ENCODE measurements at regions not wholly inside any gene's neighbourhood (a gene's known extent, or its start where the extent isn't known, plus 50 kb on each side); places are given as distances from the start of the nearest gene placed in this dataset.
"Not testable (repeated sequence)": the region's sequence is repeated elsewhere in the genome, so short reads cannot be mapped to it uniquely, and the experiment has no call there.

DNA sequence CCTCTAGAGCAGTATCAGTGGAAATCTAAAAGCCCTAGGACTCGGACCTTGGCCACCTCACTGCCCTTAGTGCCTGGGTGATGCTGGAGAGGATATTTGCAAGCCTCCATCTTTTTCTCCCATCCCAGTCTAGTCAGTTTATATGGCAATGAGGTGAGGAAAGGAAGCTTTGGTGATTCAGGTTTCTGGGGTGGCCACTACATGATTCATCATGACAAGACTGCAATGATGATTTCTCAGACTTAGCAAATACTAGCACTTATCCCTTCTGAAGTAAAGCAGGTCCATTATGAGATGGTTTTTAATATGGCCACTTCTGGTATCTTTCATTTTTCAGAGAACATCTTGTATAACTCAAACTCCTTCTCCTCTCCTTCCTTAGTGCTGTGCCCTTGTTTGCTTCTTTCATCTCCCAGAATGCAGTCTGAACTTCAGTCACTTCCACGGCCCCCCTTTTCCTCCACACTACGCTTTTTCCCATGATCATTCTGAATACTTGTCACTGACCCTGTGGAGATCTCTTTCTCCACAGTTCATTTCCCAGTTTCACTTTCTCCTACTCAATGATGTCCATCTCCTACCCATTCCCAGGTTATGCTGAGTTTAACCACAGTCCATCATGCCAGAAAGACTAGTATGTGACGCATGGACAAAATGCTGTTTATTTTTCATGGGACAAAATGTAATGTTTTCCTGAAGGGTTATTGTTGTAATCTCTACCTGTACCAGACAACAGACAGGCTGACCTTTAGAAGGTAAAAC lies 57.4 kb upstream of the TERB2 start:
- H2AK5ac ChIP-seq (ENCODE audit: low read depth, low read length); H2BK15ac ChIP-seq (ENCODE audit: low read length); H3K27ac ChIP-seq (ENCODE audit: low read depth, low read length); H3K56ac ChIP-seq (replicated peaks; ENCODE audit: insufficient read length, low read depth, low read length); H2BK5ac ChIP-seq (ENCODE audit: low read depth, low read length); H3K9me3 ChIP-seq (ENCODE audit: insufficient read depth in 2 of 2, low read depth in 1 of 2, low read length in 1 of 2); H3K18ac ChIP-seq (ENCODE audit: extremely low read depth, low read length); H2AFZ ChIP-seq (ENCODE audit: low read length); H4K91ac ChIP-seq (replicated peaks; ENCODE audit: insufficient read length, low read length); H3K27me3 ChIP-seq (replicated peaks in 1 of 4; ENCODE audit: control insufficient read depth in 3 of 4, extremely low read depth in 1 of 4, insufficient read depth in 3 of 4, low read length in 3 of 4); H3K36me3 ChIP-seq (ENCODE audit: control insufficient read depth in 2 of 4, insufficient read depth in 4 of 4, low read length in 3 of 4); POLR2A ChIA-PET (ENCODE audit: partially characterized antibody); H3K79me1 ChIP-seq (ENCODE audit: low read depth, low read length); H4K5ac ChIP-seq (ENCODE audit: insufficient read length, low read depth, low read length); H2BK120ac ChIP-seq (replicated peaks; ENCODE audit: low read depth, low read length); H4K20me1 ChIP-seq (replicated peaks in 1 of 2; ENCODE audit: control insufficient read depth in 1 of 2, insufficient read depth in 2 of 2, low read length in 2 of 2); H4K8ac ChIP-seq (ENCODE audit: extremely low read depth, insufficient read depth, low read length); H3K4ac ChIP-seq (replicated peaks; ENCODE audit: insufficient read length, low read depth, low read length); H3K23ac ChIP-seq (ENCODE audit: insufficient read length); DNase-seq (ENCODE audit: low read depth in 1 of 2, low spot score in 2 of 2); H3K23me2 ChIP-seq (ENCODE audit: low read depth, low read length); H3K4me1 ChIP-seq (replicated peaks in 1 of 4; ENCODE audit: control insufficient read depth in 3 of 4, insufficient read depth in 4 of 4, low read length in 3 of 4); H3K79me2 ChIP-seq (ENCODE audit: control insufficient read depth in 1 of 2, insufficient read depth in 2 of 2, low read length in 2 of 2); H3K4me3 ChIP-seq (ENCODE audit: extremely low read depth in 1 of 4, insufficient read depth in 2 of 4, low read depth in 3 of 4, low read length in 4 of 4); H3K14ac ChIP-seq (ENCODE audit: insufficient read length); H2BK20ac ChIP-seq (ENCODE audit: low read length); H3K4me2 ChIP-seq (ENCODE audit: insufficient read depth in 1 of 2, low read depth in 2 of 2, low read length in 2 of 2); CTCF ChIA-PET (ENCODE audit: partially characterized antibody); H3K9ac ChIP-seq (replicated peaks in 1 of 4; ENCODE audit: extremely low read depth in 1 of 4, low read depth in 3 of 4, low read length in 3 of 4); H2BK12ac ChIP-seq (ENCODE audit: low read depth, low read length): not testable (repeated sequence)
- 93% methylated on average over 3 of the region's 4 CpGs; no CpG with 5 or more reads in 1 of the 2 experiments for WGBS, 2 experiments (ENCODE audit: extremely low coverage in 1 of 2, insufficient coverage in 1 of 2, insufficient read length in 1 of 2, insufficient replicate concordance in 2 of 2, low coverage in 1 of 2, low lambda C conversion rate in 2 of 2, missing lambda C conversion rate in 1 of 2)
- peak; percentile 78 for FAIRE-seq

DNA sequence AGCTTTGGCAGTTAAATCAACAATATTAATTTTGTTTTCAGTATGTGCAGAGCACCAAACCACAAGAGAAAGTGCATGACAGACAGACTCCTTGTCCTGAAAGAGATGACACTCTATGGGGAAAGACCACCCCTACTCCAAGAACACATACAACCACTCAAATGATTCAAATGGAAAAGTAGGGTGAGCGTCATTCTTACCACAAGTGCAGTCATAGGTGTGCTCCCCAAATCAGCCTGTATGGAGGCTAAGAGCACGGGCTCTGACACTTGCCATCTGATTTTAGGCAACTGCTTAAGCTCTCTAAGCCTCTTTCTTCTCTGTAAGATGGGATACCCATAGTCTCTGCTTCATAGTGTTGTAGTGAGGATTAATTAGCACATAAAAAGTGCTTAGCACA lies 56.7 kb upstream of the TERB2 start:
- H3K56ac ChIP-seq (replicated peaks; ENCODE audit: insufficient read length, low read depth, low read length); H3K4me3 ChIP-seq (ENCODE audit: extremely low read depth in 1 of 4, insufficient read depth in 2 of 4, low read depth in 3 of 4, low read length in 4 of 4); H4K5ac ChIP-seq (ENCODE audit: insufficient read length, low read depth, low read length); H2BK5ac ChIP-seq (ENCODE audit: low read depth, low read length); H3K23ac ChIP-seq (ENCODE audit: insufficient read length); H3K23me2 ChIP-seq (ENCODE audit: low read depth, low read length); H3K79me1 ChIP-seq (ENCODE audit: low read depth, low read length); DNase-seq (ENCODE audit: low read depth in 1 of 2, low spot score in 2 of 2); H2BK120ac ChIP-seq (replicated peaks; ENCODE audit: low read depth, low read length); H4K20me1 ChIP-seq (replicated peaks in 1 of 2; ENCODE audit: control insufficient read depth in 1 of 2, insufficient read depth in 2 of 2, low read length in 2 of 2); H3K4ac ChIP-seq (replicated peaks; ENCODE audit: insufficient read length, low read depth, low read length); H4K8ac ChIP-seq (ENCODE audit: extremely low read depth, insufficient read depth, low read length); H2AFZ ChIP-seq (ENCODE audit: low read length); H2BK20ac ChIP-seq (ENCODE audit: low read length); H3K4me1 ChIP-seq (replicated peaks in 1 of 4; ENCODE audit: control insufficient read depth in 3 of 4, insufficient read depth in 4 of 4, low read length in 3 of 4); H3K9ac ChIP-seq (replicated peaks in 1 of 4; ENCODE audit: extremely low read depth in 1 of 4, low read depth in 3 of 4, low read length in 3 of 4); H3K14ac ChIP-seq (ENCODE audit: insufficient read length); H2BK15ac ChIP-seq (ENCODE audit: low read length); H3K9me3 ChIP-seq (ENCODE audit: insufficient read depth in 2 of 2, low read depth in 1 of 2, low read length in 1 of 2); H2AK5ac ChIP-seq (ENCODE audit: low read depth, low read length); CTCF ChIA-PET (ENCODE audit: partially characterized antibody); H2BK12ac ChIP-seq (ENCODE audit: low read depth, low read length); H3K4me2 ChIP-seq (ENCODE audit: insufficient read depth in 1 of 2, low read depth in 2 of 2, low read length in 2 of 2); H3K18ac ChIP-seq (ENCODE audit: extremely low read depth, low read length); H4K91ac ChIP-seq (replicated peaks; ENCODE audit: insufficient read length, low read length); POLR2A ChIA-PET (ENCODE audit: partially characterized antibody); H3K27ac ChIP-seq (ENCODE audit: low read depth, low read length); H3K27me3 ChIP-seq (replicated peaks in 1 of 4; ENCODE audit: control insufficient read depth in 3 of 4, extremely low read depth in 1 of 4, insufficient read depth in 3 of 4, low read length in 3 of 4); H3K36me3 ChIP-seq (ENCODE audit: control insufficient read depth in 2 of 4, insufficient read depth in 4 of 4, low read length in 3 of 4); H3K79me2 ChIP-seq (ENCODE audit: control insufficient read depth in 1 of 2, insufficient read depth in 2 of 2, low read length in 2 of 2); FAIRE-seq: not testable (repeated sequence)
- 78% methylated on average over 1 of the region's 2 CpGs; no CpG with 5 or more reads in 1 of the 2 experiments for WGBS, 2 experiments (ENCODE audit: extremely low coverage in 1 of 2, insufficient coverage in 1 of 2, insufficient read length in 1 of 2, insufficient replicate concordance in 2 of 2, low coverage in 1 of 2, low lambda C conversion rate in 2 of 2, missing lambda C conversion rate in 1 of 2)

All from H1 (cell line).